H1 (cell line): ENCODE measurements at regions not wholly inside any gene's neighbourhood (a gene's known extent, or its start where the extent isn't known, plus 50 kb on each side); places are given as distances from the start of the nearest gene placed in this dataset.

Experiments
- CTCF ChIA-PET: fragments of 300-600 bp; sonication (Branson Sonifier 250); formaldehyde crosslinking; loops from one replicate; lab custom pipeline; 2021; ENCODE audit not compliant: partially characterized antibody; lab: Charles Lee
- POLR2A ChIA-PET: fragments of 300-600 bp; sonication (Branson Sonifier 250); formaldehyde crosslinking; loops from one replicate; lab custom pipeline; 2021; ENCODE audit warnings: inconsistent platforms; ENCODE audit not compliant: partially characterized antibody; lab: Charles Lee
- DNase-seq, 2 experiments: peaks; one replicate each; pipeline versions ENCODE4 v3.0.0 to v3.0.0-alpha.2; 2010 to 2022; ENCODE audit warnings: low spot score in 2 of 2, low read depth in 1 of 2, mixed read lengths in 1 of 2
- FAIRE-seq: peaks from 2 replicates; lab custom pipeline; 2011; peaks lifted over from hg19 to GRCh38; lab: Jason Lieb, UNC
- H2AFZ ChIP-seq: 2 replicates; pipeline ENCODE4 v1.8.1; 2012; ENCODE audit warnings: low read length, inconsistent platforms
- H2AK5ac ChIP-seq: 2 replicates; pipeline ENCODE4 v1.6.1; 2013; ENCODE audit warnings: low read depth, low read length
- H2BK120ac ChIP-seq: replicated peaks from 2 replicates; pipeline ENCODE3; 2013; ENCODE audit warnings: low read depth, low read length, inconsistent platforms
- H2BK12ac ChIP-seq: 2 replicates; pipeline ENCODE4 v1.6.1; 2013; ENCODE audit warnings: low read depth, low read length
- H2BK15ac ChIP-seq: 2 replicates; pipeline ENCODE4 v1.6.1; 2013; ENCODE audit warnings: low read length
- H2BK20ac ChIP-seq: 2 replicates; pipeline ENCODE4 v1.6.1; 2013; ENCODE audit warnings: low read length
- H2BK5ac ChIP-seq: 2 replicates; pipeline ENCODE4 v1.6.1; 2013; ENCODE audit warnings: low read depth, low read length
- H3K14ac ChIP-seq: 2 replicates; pipeline ENCODE4 v1.6.1; 2013; ENCODE audit warnings: inconsistent platforms; ENCODE audit not compliant: insufficient read length
- H3K18ac ChIP-seq: 2 replicates; pipeline ENCODE4 v1.6.1; 2013; ENCODE audit warnings: low read length; ENCODE audit errors: extremely low read depth
- H3K23ac ChIP-seq: 2 replicates; pipeline ENCODE4 v1.6.1; 2013; ENCODE audit warnings: inconsistent platforms; ENCODE audit not compliant: insufficient read length
- H3K23me2 ChIP-seq: 2 replicates; pipeline ENCODE4 v1.6.1; 2013; ENCODE audit warnings: low read depth, low read length
- H3K27ac ChIP-seq: 2 replicates; pipeline ENCODE4 v1.6.1; 2011; ENCODE audit warnings: low read depth, low read length, inconsistent platforms
- H3K27me3 ChIP-seq, 4 experiments: replicated peaks in 1 of 4; 1 replicate in 1 of 4; 2 replicates in 3 of 4; pipeline versions ENCODE4 v1.6.1 to v1.8.1; 2011 to 2013; ENCODE audit warnings: low read length in 3 of 4, mild to moderate bottlenecking in 3 of 4, inconsistent platforms in 2 of 4, mixed read lengths in 2 of 4, moderate library complexity in 1 of 4; ENCODE audit not compliant: control insufficient read depth in 3 of 4, insufficient read depth in 3 of 4; ENCODE audit errors: extremely low read depth in 1 of 4
- H3K36me3 ChIP-seq, 4 experiments: 2 replicates each; pipeline versions ENCODE4 v1.6.1 to v1.8.1; 2011 to 2013; ENCODE audit warnings: mild to moderate bottlenecking in 4 of 4, low read length in 3 of 4, moderate library complexity in 2 of 4, control low read depth in 1 of 4, inconsistent platforms in 1 of 4; ENCODE audit not compliant: insufficient read depth in 4 of 4, control insufficient read depth in 2 of 4
- H3K4ac ChIP-seq: replicated peaks from 2 replicates; pipeline ENCODE3; 2013; ENCODE audit warnings: low read length, low read depth, mixed read lengths, inconsistent platforms; ENCODE audit not compliant: insufficient read length
- H3K4me1 ChIP-seq, 4 experiments: replicated peaks in 1 of 4; 1 replicate in 1 of 4; 2 replicates in 3 of 4; pipeline versions ENCODE4 v1.6.1 to v1.8.1; 2011 to 2013; ENCODE audit warnings: low read length in 3 of 4, inconsistent platforms in 2 of 4, mixed read lengths in 1 of 4; ENCODE audit not compliant: insufficient read depth in 4 of 4, control insufficient read depth in 3 of 4
- H3K4me2 ChIP-seq, 2 experiments: 2 replicates each; pipeline versions ENCODE4 v1.6.1 to v1.8.1; 2011 to 2013; ENCODE audit warnings: low read depth in 2 of 2, low read length in 2 of 2, control low read depth in 1 of 2, inconsistent platforms in 1 of 2, mild to moderate bottlenecking in 1 of 2; ENCODE audit not compliant: insufficient read depth in 1 of 2
- H3K4me3 ChIP-seq, 4 experiments: fragments of 200-600, 300-600 bp in 1 of 4; sonication (generic), shearing (Covaris generic), sonication (Bioruptor Twin) in 1 of 4; 2 replicates each; pipeline versions ENCODE4 v1.5.1 to v1.8.1; 2011 to 2016; ENCODE audit warnings: low read length in 4 of 4, low read depth in 3 of 4, control low read depth in 2 of 4, inconsistent platforms in 2 of 4, mild to moderate bottlenecking in 2 of 4, mixed read lengths in 1 of 4, moderate library complexity in 1 of 4; ENCODE audit not compliant: insufficient read depth in 2 of 4; ENCODE audit errors: extremely low read depth in 1 of 4
- H3K56ac ChIP-seq: replicated peaks from 2 replicates; pipeline ENCODE3; 2013; ENCODE audit warnings: low read depth, mild to moderate bottlenecking, mixed read lengths, low read length, inconsistent platforms; ENCODE audit not compliant: insufficient read length
- H3K79me1 ChIP-seq: 2 replicates; pipeline ENCODE4 v1.6.1; 2013; ENCODE audit warnings: low read depth, low read length, control low read depth
- H3K79me2 ChIP-seq, 2 experiments: 2 replicates each; pipeline versions ENCODE4 v1.6.1 to v1.8.1; 2012 to 2013; ENCODE audit warnings: low read length in 2 of 2, mild to moderate bottlenecking in 2 of 2, inconsistent platforms in 1 of 2; ENCODE audit not compliant: insufficient read depth in 2 of 2, control insufficient read depth in 1 of 2
- H3K9ac ChIP-seq, 4 experiments: replicated peaks in 1 of 4; 1 replicate in 1 of 4; 2 replicates in 3 of 4; pipeline versions ENCODE4 v1.6.1 to v1.8.1; 2011 to 2013; ENCODE audit warnings: low read depth in 3 of 4, low read length in 3 of 4, control low read depth in 2 of 4, mild to moderate bottlenecking in 2 of 4, moderate library complexity in 2 of 4, inconsistent platforms in 1 of 4; ENCODE audit errors: extremely low read depth in 1 of 4
- H3K9me3 ChIP-seq, 2 experiments: 2 replicates each; pipeline versions ENCODE4 v1.6.1 to v1.8.1; 2012 to 2013; ENCODE audit warnings: mild to moderate bottlenecking in 2 of 2, moderate library complexity in 2 of 2, control low read depth in 1 of 2, inconsistent platforms in 1 of 2, low read depth in 1 of 2, low read length in 1 of 2, mixed read lengths in 1 of 2; ENCODE audit not compliant: insufficient read depth in 2 of 2
- H4K20me1 ChIP-seq, 2 experiments: replicated peaks in 1 of 2; 2 replicates each; pipeline versions ENCODE3 to v1.8.1; 2011 to 2013; ENCODE audit warnings: inconsistent platforms in 2 of 2, low read length in 2 of 2, mild to moderate bottlenecking in 1 of 2; ENCODE audit not compliant: insufficient read depth in 2 of 2, control insufficient read depth in 1 of 2
- H4K5ac ChIP-seq: 2 replicates; pipeline ENCODE4 v1.6.1; 2013; ENCODE audit warnings: low read length, low read depth, mixed read lengths, inconsistent platforms; ENCODE audit not compliant: insufficient read length
- H4K8ac ChIP-seq: 2 replicates; pipeline ENCODE4 v1.8.0; 2013; ENCODE audit warnings: mild to moderate bottlenecking, moderate library complexity, low read length, inconsistent platforms; ENCODE audit not compliant: insufficient read depth; ENCODE audit errors: extremely low read depth
- H4K91ac ChIP-seq: replicated peaks from 2 replicates; pipeline ENCODE3; 2013; ENCODE audit warnings: low read length, mixed read lengths, inconsistent platforms; ENCODE audit not compliant: insufficient read length
- E2F6 ChIP-seq: IDR thresholded peaks from 2 replicates; pipeline ENCODE4 v1.6.1; 2012; ENCODE audit warnings: inconsistent platforms
- EGR1 ChIP-seq: IDR thresholded peaks from 2 replicates; pipeline ENCODE4 v1.6.1; 2011; ENCODE audit warnings: low read depth, low read length, borderline replicate concordance
- JUN ChIP-seq: IDR thresholded peaks from 2 replicates; pipeline ENCODE4 v1.6.1; 2011; ENCODE audit warnings: low read depth, mild to moderate bottlenecking, improper control_type of control experiment, low read length
- SP1 ChIP-seq: IDR thresholded peaks from 2 replicates; pipeline ENCODE4 v1.6.1; 2011; ENCODE audit warnings: low read depth, low read length
- SRF ChIP-seq: IDR thresholded peaks from 2 replicates; pipeline ENCODE4 v1.6.1; 2011; ENCODE audit warnings: mild to moderate bottlenecking, low read depth, low read length, moderate library complexity
- TAF7 ChIP-seq: optimal IDR thresholded peaks from 2 replicates; pipeline ENCODE3; 2011; ENCODE audit warnings: low read depth, mild to moderate bottlenecking, inconsistent platforms, low read length, moderate library complexity, borderline replicate concordance
- TCF12 ChIP-seq: IDR thresholded peaks from 2 replicates; pipeline ENCODE4 v1.6.1; 2011; ENCODE audit warnings: low read depth, mild to moderate bottlenecking, low read length
- ZNF274 ChIP-seq: IDR thresholded peaks from 2 replicates; pipeline ENCODE4 v1.7.0; 2012; ENCODE audit warnings: low read length, borderline replicate concordance; ENCODE audit errors: extremely low read depth
- WGBS, 2 experiments: shearing (Covaris generic) in 1 of 2; methylation state at CpG; one replicate each; pipeline versions ENCODE4 v1.1.6 to v1.1.7; 2013 to 2015; ENCODE audit warnings: low lambda C conversion rate in 2 of 2, mixed read lengths in 2 of 2, inconsistent platforms in 1 of 2, low coverage in 1 of 2, missing lambda C conversion rate in 1 of 2; ENCODE audit not compliant: insufficient replicate concordance in 2 of 2, insufficient coverage in 1 of 2, insufficient read length in 1 of 2; ENCODE audit errors: extremely low coverage in 1 of 2, missing lambda C conversion rate in 1 of 2; 5-methylcytosine and 5-hydroxymethylcytosine counted together
- TF ChIP-seq, protein P1 (sequence below), 3 experiments: IDR thresholded peaks; 1 replicate in 2 of 3; 2 replicates in 1 of 3; pipeline versions ENCODE4 v1.5.1 to v1.6.1; 2011; ENCODE audit warnings: low read length in 3 of 3, mild to moderate bottlenecking in 3 of 3, inconsistent platforms in 2 of 3, low read depth in 1 of 3, moderate library complexity in 1 of 3; ENCODE audit not compliant: insufficient read depth in 1 of 3; ENCODE audit errors: control extremely low read depth in 1 of 3

- 0 out of 2 replicates have a peak overlapping the region, but pooled peaks have one; percentile 65 for H2BK15ac ChIP-seq
- ChIA-PET CTCF (interaction anchor here (0.6 to 2.4 kb wide), 6 partner anchors 9 to 110 kb away, joined by 3 to 17 read pairs (median 4); no protein-coding TSS in a partner anchor), POLR2A (interaction anchor here (1.0 to 1.5 kb wide), 6 partner anchors 8 to 28 kb away, joined by 3 to 10 read pairs (median 4); no protein-coding TSS in a partner anchor)
- TF ChIP-seq SP1, result no peak
- TF ChIP-seq E2F6, result no peak
- TF ChIP-seq ZNF274, result no peak
- TF ChIP-seq TCF12, result no peak
- TF ChIP-seq EGR1, result no peak
- TF ChIP-seq, protein P1, sequence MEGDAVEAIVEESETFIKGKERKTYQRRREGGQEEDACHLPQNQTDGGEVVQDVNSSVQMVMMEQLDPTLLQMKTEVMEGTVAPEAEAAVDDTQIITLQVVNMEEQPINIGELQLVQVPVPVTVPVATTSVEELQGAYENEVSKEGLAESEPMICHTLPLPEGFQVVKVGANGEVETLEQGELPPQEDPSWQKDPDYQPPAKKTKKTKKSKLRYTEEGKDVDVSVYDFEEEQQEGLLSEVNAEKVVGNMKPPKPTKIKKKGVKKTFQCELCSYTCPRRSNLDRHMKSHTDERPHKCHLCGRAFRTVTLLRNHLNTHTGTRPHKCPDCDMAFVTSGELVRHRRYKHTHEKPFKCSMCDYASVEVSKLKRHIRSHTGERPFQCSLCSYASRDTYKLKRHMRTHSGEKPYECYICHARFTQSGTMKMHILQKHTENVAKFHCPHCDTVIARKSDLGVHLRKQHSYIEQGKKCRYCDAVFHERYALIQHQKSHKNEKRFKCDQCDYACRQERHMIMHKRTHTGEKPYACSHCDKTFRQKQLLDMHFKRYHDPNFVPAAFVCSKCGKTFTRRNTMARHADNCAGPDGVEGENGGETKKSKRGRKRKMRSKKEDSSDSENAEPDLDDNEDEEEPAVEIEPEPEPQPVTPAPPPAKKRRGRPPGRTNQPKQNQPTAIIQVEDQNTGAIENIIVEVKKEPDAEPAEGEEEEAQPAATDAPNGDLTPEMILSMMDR (IDR thresholded peaks at IDR 0.05; ENCODE audit: control extremely low read depth in 1 of 3, insufficient read depth in 1 of 3, low read depth in 1 of 3, low read length in 3 of 3), result no peak
- TF ChIP-seq TAF7, result no peak
- no peak for TF ChIP-seq SRF
- TF ChIP-seq JUN, result no peak
These were observed 153.6 kb downstream of the VEGFA start for GRCh38 chr6:43923376-43924221.

More at GRCh38 chr6:43923376-43924221, 153.6 kb downstream of the VEGFA start:
- Histone ChIP-seq H3K14ac (no peak overlapping the region), H3K4ac (no peak overlapping the region), H4K8ac (peak overlapping the region; percentile 9; the same call in 1 of the 2 replicates), H3K27me3 (no peaks in the 10 kb centered on the region), H4K91ac (no peak overlapping the region), H3K23ac (no peak overlapping the region), H2AK5ac (no peak overlapping the region), H2AFZ (no peak overlapping the region), H3K56ac (no peak overlapping the region), H3K4me2 (no peak overlapping the region), H2BK12ac (peak overlapping the region; percentile 53), H2BK20ac (no peak overlapping the region), H4K5ac (no peak overlapping the region), H2BK120ac (no peak overlapping the region), H3K18ac (no peak overlapping the region), H3K79me1 (no peaks in the 10 kb centered on the region), H3K9ac (no peak overlapping the region), H4K20me1 (no peaks in the 10 kb centered on the region), H3K9me3 (no peaks in the 10 kb centered on the region), H3K36me3 (no peaks in the 10 kb centered on the region), H3K4me3 (no peak overlapping the region), H3K27ac (no peak overlapping the region), H3K23me2 (no peaks in the 10 kb centered on the region), H3K4me1 (peaks cover 0 to 10% (median 5%) of the 10 kb centered on the region in 4 experiments; a peak in 5 of 7 replicates), H3K79me2 (no peaks in the 10 kb centered on the region), H2BK5ac (peak overlapping the region; percentile 21; the same call in 1 of the 2 replicates)
- DNase-seq (no peak), FAIRE-seq (no peak)
- WGBS, 2 experiments, result 88% methylated on average over 15 of the region's 15 CpGs; no CpG with 5 or more reads in 1 of the 2 experiments
